Endothelial cell of umbilical vein (primary cell): ENCODE measurements at regions not wholly inside any gene's neighbourhood (a gene's known extent, or its start where the extent isn't known, plus 50 kb on each side); places are given as distances from the start of the nearest gene placed in this dataset.

Source experiments
- BruUV-seq: library from RNA; stranded (reverse); fragments of 400-500 nt; replicated peaks from 2 replicates; lab custom pipeline; 2021; lab: Mats Ljungman, UMichigan
- CTCF ChIA-PET: fragments of 300-600, 350-600 bp; sonication (Branson Sonifier 250); formaldehyde crosslinking; loops from one replicate; lab custom pipeline; 2021; ENCODE audit warnings: antibody characterized with exemption, inconsistent platforms; lab: Charles Lee
- POLR2A ChIA-PET: fragments of 300-600, 350-600 bp; sonication (Branson Sonifier 250); formaldehyde crosslinking; loops from one replicate; lab custom pipeline; 2021; ENCODE audit warnings: antibody characterized with exemption, inconsistent platforms; lab: Charles Lee
- DNase-seq: peaks from one replicate; pipeline ENCODE4 v3.0.0-alpha.2; 2011; ENCODE audit warnings: low read depth, low spot score
- FAIRE-seq: peaks from 2 replicates; lab custom pipeline; 2011; peaks lifted over from hg19 to GRCh38; lab: Jason Lieb, UNC
- H2AFZ ChIP-seq: 2 replicates; pipeline ENCODE4 v1.6.0; 2012; ENCODE audit warnings: low read depth, low read length, control low read depth, inconsistent platforms
- H3K27ac ChIP-seq: 2 replicates; pipeline ENCODE4 v1.5.1; 2011; ENCODE audit warnings: low read depth, mild to moderate bottlenecking, control low read depth, low read length, moderate library complexity; ENCODE audit not compliant: insufficient read depth
- H3K27me3 ChIP-seq, 2 experiments: 2 replicates each; pipeline versions ENCODE4 v1.6.0 to v1.6.1; 2011; ENCODE audit warnings: low read length in 2 of 2, mixed read lengths in 1 of 2; ENCODE audit not compliant: control insufficient read depth in 2 of 2, insufficient read depth in 2 of 2
- H3K36me3 ChIP-seq, 2 experiments: 2 replicates in 1 of 2; 3 replicates in 1 of 2; pipeline ENCODE4 v1.5.1; 2011; ENCODE audit warnings: low read length in 2 of 2, mild to moderate bottlenecking in 1 of 2, moderate library complexity in 1 of 2; ENCODE audit not compliant: control insufficient read depth in 2 of 2, insufficient read depth in 2 of 2; ENCODE audit errors: extremely low read depth in 1 of 2
- H3K4me1 ChIP-seq: 3 replicates; pipeline ENCODE4 v1.5.1; 2011; ENCODE audit warnings: mild to moderate bottlenecking, low read length; ENCODE audit not compliant: control insufficient read depth, insufficient read depth; ENCODE audit errors: extremely low read depth
- H3K4me2 ChIP-seq: 2 replicates; pipeline ENCODE4 v1.6.1; 2011; ENCODE audit warnings: low read length, control low read depth, mixed read lengths; ENCODE audit not compliant: insufficient read depth
- H3K4me3 ChIP-seq, 3 experiments: fragments of 200-600 bp in 1 of 3; sonication (generic), shearing (Covaris generic) in 1 of 3; replicated peaks in 1 of 3; 2 replicates each; pipeline ENCODE4 v1.5.1; 2011 to 2016; ENCODE audit warnings: control low read depth in 3 of 3, low read length in 3 of 3, mild to moderate bottlenecking in 2 of 3, inconsistent platforms in 1 of 3, low read depth in 1 of 3, moderate library complexity in 1 of 3; ENCODE audit not compliant: insufficient read depth in 1 of 3
- H3K79me2 ChIP-seq: 2 replicates; pipeline ENCODE4 v1.6.0; 2012; ENCODE audit warnings: low read length, inconsistent platforms; ENCODE audit not compliant: control insufficient read depth, insufficient read depth
- H3K9ac ChIP-seq: replicated peaks from 2 replicates; pipeline ENCODE3; 2011; ENCODE audit warnings: low read length, control low read depth; ENCODE audit not compliant: insufficient read depth; ENCODE audit errors: extremely low read depth
- H3K9me1 ChIP-seq: replicated peaks from 3 replicates; pipeline ENCODE4 v1.6.0; 2011; ENCODE audit warnings: mild to moderate bottlenecking, low read length; ENCODE audit not compliant: control insufficient read depth, insufficient read depth; ENCODE audit errors: extremely low read depth
- H3K9me3 ChIP-seq: replicated peaks from 2 replicates; pipeline ENCODE4 v1.5.1; 2012; ENCODE audit warnings: low read length, inconsistent platforms; ENCODE audit not compliant: control insufficient read depth, insufficient read depth
- H4K20me1 ChIP-seq: replicated peaks from 2 replicates; pipeline ENCODE3; 2011; ENCODE audit warnings: mild to moderate bottlenecking, low read length; ENCODE audit not compliant: control insufficient read depth, insufficient read depth; ENCODE audit errors: extremely low read depth
- EZH2 ChIP-seq: IDR thresholded peaks from 2 replicates; pipeline ENCODE4 v1.6.1; 2012; ENCODE audit warnings: borderline replicate concordance, low read depth, mild to moderate bottlenecking, moderate library complexity, low read length, inconsistent platforms; ENCODE audit not compliant: severe bottlenecking
- FOS ChIP-seq: IDR thresholded peaks from 2 replicates; pipeline ENCODE4 v1.6.1; 2011; ENCODE audit warnings: mild to moderate bottlenecking, low read length, moderate library complexity, borderline replicate concordance; ENCODE audit not compliant: insufficient read depth
- GATA2 ChIP-seq: IDR thresholded peaks from 2 replicates; pipeline ENCODE4 v1.7.0; 2011; ENCODE audit warnings: low read depth, mild to moderate bottlenecking, moderate library complexity, mixed read lengths, low read length; ENCODE audit not compliant: insufficient read length, insufficient read depth
- JUN ChIP-seq: IDR thresholded peaks from 2 replicates; pipeline ENCODE4 v1.6.1; 2011; ENCODE audit warnings: borderline replicate concordance, low read depth; ENCODE audit not compliant: insufficient read length, insufficient read depth
- MYC ChIP-seq: IDR thresholded peaks from one replicate; pipeline ENCODE4 v1.6.1; 2011; ENCODE audit warnings: mild to moderate bottlenecking, low read depth, low read length
- POLR2A ChIP-seq: IDR thresholded peaks from 2 replicates; pipeline ENCODE4 v1.6.1; 2012; ENCODE audit warnings: low read depth, mild to moderate bottlenecking, control low read depth, low read length
- POLR2AphosphoS5 ChIP-seq: IDR thresholded peaks from 2 replicates; pipeline ENCODE4 v1.6.1; 2012; ENCODE audit warnings: low read depth, mild to moderate bottlenecking, control low read depth, low read length, moderate library complexity; ENCODE audit not compliant: insufficient read depth
- dilution Hi-C: fragments of 300-500 bp; cut with MboI; formaldehyde crosslinking; loops from one replicate; pipeline ENCODE4 v1.15.0; 2019; ENCODE audit warnings: low sequenced_read_pairs; ENCODE audit not compliant: extremely low pct_ligation_motif_present
- intact Hi-C: fragments of 100-400 bp; cut with micrococcal nuclease; formaldehyde crosslinking; loops from one replicate; pipeline ENCODE4 v1.10.0; 2022
- TF ChIP-seq, protein P1 (sequence below), 2 donors: IDR thresholded peaks; 1 replicate in 1 of 2; 2 replicates in 1 of 2; pipeline ENCODE4 v1.5.1; 2011; ENCODE audit warnings: low read length in 2 of 2, mild to moderate bottlenecking in 2 of 2, moderate library complexity in 2 of 2, control low read depth in 1 of 2, inconsistent platforms in 1 of 2, low read depth in 1 of 2; ENCODE audit not compliant: insufficient read depth in 1 of 2; ENCODE audit errors: extremely low read depth in 1 of 2
- TF ChIP-seq, protein P2 (sequence below): IDR thresholded peaks from 2 replicates; pipeline ENCODE4 v1.6.1; 2011; ENCODE audit not compliant: insufficient read depth, insufficient read length

DNA sequence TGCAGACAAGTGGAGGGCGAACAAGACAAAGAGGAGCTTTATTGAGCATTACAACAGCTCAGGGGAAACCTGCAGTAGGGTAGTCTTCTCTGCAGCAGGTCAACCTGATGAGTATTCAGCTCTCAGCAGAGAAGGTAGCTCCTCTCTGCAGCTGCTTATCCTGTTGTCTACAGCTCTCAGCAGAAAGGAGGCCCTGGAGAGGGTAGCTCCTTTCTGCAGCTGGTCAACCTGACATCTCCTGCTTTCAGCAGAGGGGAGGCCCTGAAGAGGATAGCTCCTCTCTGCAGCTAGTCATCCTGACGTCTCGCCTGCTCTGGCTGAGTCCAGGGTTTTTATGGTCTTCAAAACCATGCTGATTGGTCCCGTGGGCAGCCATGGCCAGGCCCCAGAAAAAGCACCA is 113.6 kb downstream of the CD24 start:
- ChIA-PET POLR2A (no interaction called here), CTCF (no interaction called here)
- intact Hi-C loops = no loop called here
- H3K36me3 ChIP-seq = no peaks in the 10 kb centered on the region
- H3K79me2 ChIP-seq = no peaks in the 10 kb centered on the region
- H2AFZ ChIP-seq = no peak overlapping the region
- no TSS peak for BruUV-seq
- DNase-seq (no peak), FAIRE-seq (no peak)
- no peak overlapping the region for H3K9ac ChIP-seq
- no peak overlapping the region for H3K4me2 ChIP-seq
- no peak overlapping the region for H3K4me3 ChIP-seq
- no peaks in the 10 kb centered on the region for H3K27me3 ChIP-seq
- no peak overlapping the region for H3K27ac ChIP-seq
- H4K20me1 ChIP-seq = no peaks in the 10 kb centered on the region
- dilution Hi-C loops = no loop called here
- no peaks in the 10 kb centered on the region for H3K4me1 ChIP-seq
- H3K9me3 ChIP-seq = no peaks in the 10 kb centered on the region
- H3K9me1 ChIP-seq = no peaks in the 10 kb centered on the region
- no peak for TF ChIP-seq GATA2
- no peak for TF ChIP-seq MYC
- TF ChIP-seq FOS = no peak
- no peak for TF ChIP-seq POLR2A
- TF ChIP-seq, protein P1, sequence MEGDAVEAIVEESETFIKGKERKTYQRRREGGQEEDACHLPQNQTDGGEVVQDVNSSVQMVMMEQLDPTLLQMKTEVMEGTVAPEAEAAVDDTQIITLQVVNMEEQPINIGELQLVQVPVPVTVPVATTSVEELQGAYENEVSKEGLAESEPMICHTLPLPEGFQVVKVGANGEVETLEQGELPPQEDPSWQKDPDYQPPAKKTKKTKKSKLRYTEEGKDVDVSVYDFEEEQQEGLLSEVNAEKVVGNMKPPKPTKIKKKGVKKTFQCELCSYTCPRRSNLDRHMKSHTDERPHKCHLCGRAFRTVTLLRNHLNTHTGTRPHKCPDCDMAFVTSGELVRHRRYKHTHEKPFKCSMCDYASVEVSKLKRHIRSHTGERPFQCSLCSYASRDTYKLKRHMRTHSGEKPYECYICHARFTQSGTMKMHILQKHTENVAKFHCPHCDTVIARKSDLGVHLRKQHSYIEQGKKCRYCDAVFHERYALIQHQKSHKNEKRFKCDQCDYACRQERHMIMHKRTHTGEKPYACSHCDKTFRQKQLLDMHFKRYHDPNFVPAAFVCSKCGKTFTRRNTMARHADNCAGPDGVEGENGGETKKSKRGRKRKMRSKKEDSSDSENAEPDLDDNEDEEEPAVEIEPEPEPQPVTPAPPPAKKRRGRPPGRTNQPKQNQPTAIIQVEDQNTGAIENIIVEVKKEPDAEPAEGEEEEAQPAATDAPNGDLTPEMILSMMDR (IDR thresholded peaks at IDR 0.05; ENCODE audit: extremely low read depth in 1 of 2, insufficient read depth in 1 of 2, low read depth in 1 of 2, low read length in 2 of 2) = no peak
- no peak for TF ChIP-seq JUN
- TF ChIP-seq POLR2AphosphoS5 = no peak
- TF ChIP-seq, protein P2, sequence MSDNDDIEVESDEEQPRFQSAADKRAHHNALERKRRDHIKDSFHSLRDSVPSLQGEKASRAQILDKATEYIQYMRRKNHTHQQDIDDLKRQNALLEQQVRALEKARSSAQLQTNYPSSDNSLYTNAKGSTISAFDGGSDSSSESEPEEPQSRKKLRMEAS = no peak
- no peak for TF ChIP-seq EZH2
